Body of pancreas (tissue), 4 donors: ENCODE measurements at regions not wholly inside any gene's neighbourhood (a gene's known extent, or its start where the extent isn't known, plus 50 kb on each side); places are given as distances from the start of the nearest gene placed in this dataset.

Source experiments
- POLR2A ChIP-seq, 3 donors: fragments of 450-650 bp; IDR thresholded peaks; one replicate each; pipeline ENCODE4 v1.6.1; 2016; ENCODE audit warnings: antibody characterized with exemption in 3 of 3, mild to moderate bottlenecking in 2 of 3
- TF ChIP-seq, protein P1 (sequence below), 7 experiments: fragments of 450-650 bp in 4 of 7; fragments of 200-600 bp in 3 of 7; sonication (generic) in 3 of 7; IDR thresholded peaks; one replicate each; pipeline ENCODE4 v1.5.1; 2016 to 2019; ENCODE audit warnings: antibody characterized with exemption in 7 of 7

DNA sequence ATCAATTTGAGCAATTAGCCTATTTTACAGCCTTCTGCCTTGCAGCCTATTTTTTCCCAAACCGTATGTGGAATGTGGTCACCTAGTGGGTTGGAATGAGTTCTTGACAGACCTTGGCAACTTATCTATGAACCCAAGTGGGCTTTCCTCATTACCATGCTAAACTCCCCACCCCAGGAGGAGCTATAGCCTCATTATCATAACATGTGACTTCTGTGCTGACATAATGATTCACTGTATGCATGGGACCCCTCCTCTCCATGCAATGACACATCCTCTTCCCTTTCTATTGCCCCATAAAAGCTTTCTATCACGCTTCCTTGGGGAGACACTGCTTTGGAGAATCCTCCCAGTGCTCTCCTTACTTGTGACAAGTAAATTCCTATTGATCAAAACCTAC lies 83.5 kb upstream of the FHIT start:
- TF ChIP-seq, protein P1, sequence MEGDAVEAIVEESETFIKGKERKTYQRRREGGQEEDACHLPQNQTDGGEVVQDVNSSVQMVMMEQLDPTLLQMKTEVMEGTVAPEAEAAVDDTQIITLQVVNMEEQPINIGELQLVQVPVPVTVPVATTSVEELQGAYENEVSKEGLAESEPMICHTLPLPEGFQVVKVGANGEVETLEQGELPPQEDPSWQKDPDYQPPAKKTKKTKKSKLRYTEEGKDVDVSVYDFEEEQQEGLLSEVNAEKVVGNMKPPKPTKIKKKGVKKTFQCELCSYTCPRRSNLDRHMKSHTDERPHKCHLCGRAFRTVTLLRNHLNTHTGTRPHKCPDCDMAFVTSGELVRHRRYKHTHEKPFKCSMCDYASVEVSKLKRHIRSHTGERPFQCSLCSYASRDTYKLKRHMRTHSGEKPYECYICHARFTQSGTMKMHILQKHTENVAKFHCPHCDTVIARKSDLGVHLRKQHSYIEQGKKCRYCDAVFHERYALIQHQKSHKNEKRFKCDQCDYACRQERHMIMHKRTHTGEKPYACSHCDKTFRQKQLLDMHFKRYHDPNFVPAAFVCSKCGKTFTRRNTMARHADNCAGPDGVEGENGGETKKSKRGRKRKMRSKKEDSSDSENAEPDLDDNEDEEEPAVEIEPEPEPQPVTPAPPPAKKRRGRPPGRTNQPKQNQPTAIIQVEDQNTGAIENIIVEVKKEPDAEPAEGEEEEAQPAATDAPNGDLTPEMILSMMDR (IDR thresholded peaks at IDR 0.05), result no peak
- no peak for TF ChIP-seq POLR2A (IDR thresholded peaks at IDR 0.05)
